ENCODE measurements at regions not wholly inside any gene's neighbourhood (a gene's known extent, or its start where the extent isn't known, plus 50 kb on each side); places are given as distances from the start of the nearest gene placed in this dataset.

DNA sequence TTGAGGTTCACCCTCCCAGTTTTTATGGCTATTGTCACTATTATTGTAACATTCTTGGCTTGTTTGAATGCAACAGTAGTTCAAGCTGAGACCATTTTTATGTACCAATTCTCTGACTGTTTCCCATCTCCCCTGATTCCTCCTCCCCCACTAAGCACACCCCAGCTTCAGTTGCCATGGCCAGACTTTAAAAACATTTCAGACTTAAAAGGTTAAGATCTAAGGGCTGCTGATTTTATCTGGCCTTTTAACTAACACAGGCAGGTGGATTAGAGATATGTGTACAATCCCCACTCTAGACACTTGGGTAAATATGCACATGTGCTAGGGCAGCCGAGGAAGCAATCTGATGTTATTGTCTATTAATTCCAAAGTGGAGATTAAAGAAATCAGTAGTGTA, 386.3 kb upstream of the NR2F2 start:
- Mint-ChIP-seq H3K4me3 (no peak overlapping the region), H3K4me1 (no peaks in the 10 kb centered on the region), H3K27ac (no peak overlapping the region), H3K9me3 (no peaks in the 10 kb centered on the region), H3K36me3 (no peaks in the 10 kb centered on the region), H3K27me3 (peaks cover 6% of the 10 kb centered on the region)
- DNase-seq: no peak

DNA sequence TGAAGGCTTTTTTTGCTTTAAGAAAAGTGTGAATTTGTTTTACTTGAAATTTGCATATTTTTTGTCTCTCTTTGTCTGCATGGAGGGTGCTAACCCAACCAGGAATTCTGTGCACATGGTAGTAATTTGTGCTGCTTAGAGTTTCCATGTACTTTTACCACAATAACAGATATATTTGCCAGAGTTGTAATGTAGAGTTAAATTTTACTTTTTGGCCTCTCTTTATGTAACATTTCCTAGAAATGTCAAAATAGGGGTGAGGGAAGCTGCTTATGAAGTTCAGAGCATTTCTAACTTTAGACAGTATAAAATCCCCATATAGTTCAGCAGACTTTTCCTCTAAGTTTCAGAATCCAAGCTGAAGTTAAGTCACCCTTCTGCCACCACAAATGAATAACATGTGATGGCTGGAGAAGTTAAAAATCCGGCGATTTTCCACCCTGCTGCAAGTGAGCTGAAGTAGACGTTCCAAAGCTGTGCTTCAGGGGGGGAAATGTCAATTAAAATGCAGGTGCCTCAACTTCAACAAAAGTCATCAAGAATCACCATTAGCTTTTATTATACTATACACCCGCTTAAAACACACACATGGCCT, 385.7 kb upstream of the NR2F2 start:
- no peaks in the 10 kb centered on the region for H3K9me3 Mint-ChIP-seq
- no peak for DNase-seq
- H3K4me3 Mint-ChIP-seq: no peak overlapping the region
- no peaks in the 10 kb centered on the region for H3K4me1 Mint-ChIP-seq
- no peak overlapping the region for H3K27ac Mint-ChIP-seq
- peaks cover 6% of the 10 kb centered on the region for H3K27me3 Mint-ChIP-seq
- H3K36me3 Mint-ChIP-seq: no peaks in the 10 kb centered on the region

- Mint-ChIP-seq H3K27ac (no peak overlapping the region), H3K36me3 (no peaks in the 10 kb centered on the region), H3K27me3 (peaks cover 6% of the 10 kb centered on the region), H3K9me3 (no peaks in the 10 kb centered on the region), H3K4me3 (no peak overlapping the region), H3K4me1 (no peaks in the 10 kb centered on the region)
- DNase-seq: no peak
These were observed 384.3 kb upstream of the NR2F2 start for GRCh38 chr15:95946241-95946640.

- no peaks in the 10 kb centered on the region for H3K9me3 Mint-ChIP-seq
- H3K4me3 Mint-ChIP-seq: no peak overlapping the region
- no peaks in the 10 kb centered on the region for H3K36me3 Mint-ChIP-seq
- peaks cover 6% of the 10 kb centered on the region for H3K27me3 Mint-ChIP-seq
- no peak for DNase-seq
- H3K27ac Mint-ChIP-seq: no peak overlapping the region
- H3K4me1 Mint-ChIP-seq: no peaks in the 10 kb centered on the region
These were observed 383.6 kb upstream of the NR2F2 start for GRCh38 chr15:95946926-95947325.

DNA sequence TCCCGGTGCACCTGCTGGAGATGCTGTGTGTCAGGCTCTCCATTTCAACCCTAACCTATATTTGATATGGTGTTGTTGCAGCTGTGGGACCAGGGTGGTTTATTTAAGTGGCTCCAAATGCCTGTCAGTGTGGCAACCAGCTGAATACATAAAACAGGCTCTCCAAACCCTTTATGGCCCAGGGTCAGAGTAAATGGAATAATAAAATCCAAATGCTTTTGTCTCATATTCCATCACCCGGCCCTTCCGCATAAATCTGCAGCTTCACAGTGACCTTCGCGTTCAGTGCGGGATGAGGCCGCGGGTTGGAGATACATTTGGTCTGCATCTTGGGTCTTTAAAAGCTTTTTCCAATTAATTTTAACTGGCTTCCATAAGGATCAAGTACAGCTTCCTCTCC, 382.1 kb upstream of the NR2F2 start:
- DNase-seq: no peak
- H3K27ac Mint-ChIP-seq: no peak overlapping the region
- H3K4me1 Mint-ChIP-seq: no peaks in the 10 kb centered on the region
- no peak overlapping the region for H3K4me3 Mint-ChIP-seq
- no peaks in the 10 kb centered on the region for H3K36me3 Mint-ChIP-seq
- peaks cover 6% of the 10 kb centered on the region for H3K27me3 Mint-ChIP-seq
- H3K9me3 Mint-ChIP-seq: no peaks in the 10 kb centered on the region

DNA sequence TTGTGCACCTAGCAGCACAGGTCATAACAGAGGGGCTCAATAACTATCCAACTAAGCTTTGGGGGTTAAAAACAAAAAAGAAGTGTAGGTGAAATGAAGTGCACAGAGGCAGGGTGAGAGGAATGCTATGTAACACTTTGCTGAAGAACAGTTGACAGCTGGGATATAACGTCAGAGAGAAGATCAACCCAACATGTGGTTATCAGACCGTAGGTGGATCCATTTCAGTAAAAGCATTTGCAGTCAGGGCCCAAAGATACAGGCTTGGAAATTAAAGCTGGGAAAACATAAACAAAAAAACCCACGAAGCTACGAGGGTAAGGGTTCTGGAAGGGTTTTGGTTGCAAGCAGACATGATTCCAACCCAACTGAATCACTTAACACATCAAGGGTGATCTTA, 377.5 kb upstream of the NR2F2 start:
- H3K4me3 Mint-ChIP-seq: no peak overlapping the region
- no peak for DNase-seq
- H3K27ac Mint-ChIP-seq: no peak overlapping the region
- no peaks in the 10 kb centered on the region for H3K27me3 Mint-ChIP-seq
- no peaks in the 10 kb centered on the region for H3K4me1 Mint-ChIP-seq
- H3K36me3 Mint-ChIP-seq: no peaks in the 10 kb centered on the region
- H3K9me3 Mint-ChIP-seq: peaks cover 4% of the 10 kb centered on the region

- Mint-ChIP-seq H3K4me3 (no peak overlapping the region), H3K27ac (no peak overlapping the region), H3K4me1 (no peaks in the 10 kb centered on the region), H3K27me3 (no peaks in the 10 kb centered on the region), H3K36me3 (no peaks in the 10 kb centered on the region), H3K9me3 (peaks cover 14% of the 10 kb centered on the region)
- no peak for DNase-seq
These were observed 372.6 kb upstream of the NR2F2 start for GRCh38 chr15:95957861-95958260.

GRCh38 chr15:95958382-95958781, 372.1 kb upstream of the NR2F2 start:
- H3K27ac Mint-ChIP-seq: no peak overlapping the region
- H3K4me1 Mint-ChIP-seq: no peaks in the 10 kb centered on the region
- no peaks in the 10 kb centered on the region for H3K36me3 Mint-ChIP-seq
- H3K9me3 Mint-ChIP-seq: peaks cover 14% of the 10 kb centered on the region
- no peak for DNase-seq
- no peak overlapping the region for H3K4me3 Mint-ChIP-seq
- H3K27me3 Mint-ChIP-seq: no peaks in the 10 kb centered on the region

DNA sequence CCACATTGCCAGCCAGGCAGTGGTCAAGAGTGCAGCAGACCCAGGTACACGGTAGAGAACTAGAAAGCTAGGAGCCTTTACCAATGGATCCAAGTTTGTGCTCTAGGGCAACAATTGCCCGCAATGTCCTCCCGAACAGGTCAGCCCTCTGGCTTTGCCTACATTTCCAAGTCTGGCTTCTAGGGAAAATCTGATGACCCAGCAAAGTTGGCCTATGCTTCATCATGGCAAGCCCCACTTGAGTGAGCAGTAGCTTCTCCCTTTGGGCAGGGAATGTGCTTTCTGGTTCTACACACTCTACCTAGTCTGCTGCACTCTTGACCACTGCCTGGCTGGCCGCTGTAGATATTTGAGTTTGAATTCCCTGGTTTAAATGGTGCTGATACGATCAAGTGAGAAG, 361.6 kb upstream of the NR2F2 start:
- no peaks in the 10 kb centered on the region for H3K9me3 Mint-ChIP-seq
- H3K36me3 Mint-ChIP-seq: no peaks in the 10 kb centered on the region
- H3K27ac Mint-ChIP-seq: no peak overlapping the region
- peaks cover 5% of the 10 kb centered on the region for H3K27me3 Mint-ChIP-seq
- no peak overlapping the region for H3K4me3 Mint-ChIP-seq
- H3K4me1 Mint-ChIP-seq: no peaks in the 10 kb centered on the region
- DNase-seq: no peak

- no peaks in the 10 kb centered on the region for H3K36me3 Mint-ChIP-seq
- H3K27me3 Mint-ChIP-seq: peaks cover 5% of the 10 kb centered on the region
- H3K9me3 Mint-ChIP-seq: no peaks in the 10 kb centered on the region
- no peak overlapping the region for H3K27ac Mint-ChIP-seq
- no peak for DNase-seq
- no peaks in the 10 kb centered on the region for H3K4me1 Mint-ChIP-seq
- H3K4me3 Mint-ChIP-seq: no peak overlapping the region
These were observed 360.2 kb upstream of the NR2F2 start for GRCh38 chr15:95970326-95970725.

- H3K9me3 Mint-ChIP-seq: no peaks in the 10 kb centered on the region
- no peak overlapping the region for H3K4me3 Mint-ChIP-seq
- DNase-seq: no peak
- no peaks in the 10 kb centered on the region for H3K4me1 Mint-ChIP-seq
- no peaks in the 10 kb centered on the region for H3K36me3 Mint-ChIP-seq
- H3K27ac Mint-ChIP-seq: no peak overlapping the region
- peaks cover 5% of the 10 kb centered on the region for H3K27me3 Mint-ChIP-seq
These were observed 358.4 kb upstream of the NR2F2 start for GRCh38 chr15:95972041-95972553.

- Mint-ChIP-seq H3K4me3 (no peak overlapping the region), H3K27ac (no peak overlapping the region), H3K4me1 (no peaks in the 10 kb centered on the region), H3K27me3 (peaks cover 5% of the 10 kb centered on the region), H3K36me3 (no peaks in the 10 kb centered on the region), H3K9me3 (no peaks in the 10 kb centered on the region)
- DNase-seq: no peak
These were observed 357.7 kb upstream of the NR2F2 start for GRCh38 chr15:95972812-95973211.

DNA sequence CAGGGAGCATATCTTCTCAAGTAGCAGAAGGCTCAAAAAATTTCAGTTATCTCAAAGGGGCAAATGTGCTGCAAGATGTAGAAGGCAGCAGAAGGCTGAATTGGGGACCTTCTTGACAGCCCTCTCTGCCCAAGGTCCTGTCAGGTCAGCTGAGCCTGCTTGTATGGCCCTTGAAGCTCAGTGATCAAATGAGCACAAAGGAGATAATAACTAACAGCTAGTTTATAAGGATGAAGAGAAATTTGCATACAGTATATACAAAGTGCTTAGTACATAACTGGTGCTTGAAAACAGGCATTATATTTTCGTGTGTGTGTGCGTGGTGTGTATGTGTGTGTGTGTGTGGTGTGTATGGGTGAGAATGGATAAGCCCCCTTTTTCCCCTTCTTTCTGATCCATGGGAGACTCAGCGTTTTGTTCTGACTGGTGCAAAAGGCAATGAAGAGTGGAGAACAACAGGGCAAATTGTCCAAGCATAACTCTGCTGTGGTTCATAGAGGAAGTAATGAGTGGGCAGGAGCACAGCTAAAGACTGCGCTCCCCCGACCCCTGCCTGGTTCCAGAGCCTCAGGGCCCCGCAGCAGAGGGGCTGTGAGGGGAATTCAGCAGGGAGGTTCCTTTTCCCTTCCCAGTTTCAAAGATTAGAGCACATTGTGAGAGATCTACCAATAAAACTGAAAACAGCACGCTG, 356.8 kb upstream of the NR2F2 start:
- Mint-ChIP-seq H3K4me3 (no peak overlapping the region), H3K36me3 (no peaks in the 10 kb centered on the region), H3K27me3 (peaks cover 5% of the 10 kb centered on the region), H3K4me1 (no peaks in the 10 kb centered on the region), H3K27ac (no peak overlapping the region), H3K9me3 (no peaks in the 10 kb centered on the region)
- DNase-seq: no peak

- no peak overlapping the region for H3K4me3 Mint-ChIP-seq
- no peaks in the 10 kb centered on the region for H3K4me1 Mint-ChIP-seq
- H3K27me3 Mint-ChIP-seq: no peaks in the 10 kb centered on the region
- no peak overlapping the region for H3K27ac Mint-ChIP-seq
- H3K9me3 Mint-ChIP-seq: no peaks in the 10 kb centered on the region
- DNase-seq: no peak
- H3K36me3 Mint-ChIP-seq: no peaks in the 10 kb centered on the region
These were observed 355.3 kb upstream of the NR2F2 start for GRCh38 chr15:95975212-95975611.

DNA sequence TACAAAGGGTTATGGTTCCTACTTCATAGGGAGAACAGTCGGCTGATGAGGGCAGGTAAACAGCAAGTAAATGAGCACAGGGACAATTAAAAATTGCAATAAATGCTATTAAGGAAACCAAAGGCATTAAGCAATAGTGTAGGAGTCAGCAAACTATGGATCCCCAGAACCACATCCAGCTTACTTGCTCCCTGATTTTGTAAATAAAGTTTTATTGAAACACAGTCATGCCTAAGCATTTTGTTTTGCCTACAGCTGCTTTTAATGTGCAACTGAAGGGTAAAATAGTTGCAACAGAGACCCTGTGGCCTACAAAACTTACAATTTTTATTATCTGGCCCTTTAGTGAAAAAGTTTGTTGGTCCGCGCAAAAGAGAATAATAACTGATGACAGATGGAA, 351.2 kb upstream of the NR2F2 start:
- no peak overlapping the region for H3K4me3 Mint-ChIP-seq
- peaks cover 6% of the 10 kb centered on the region for H3K27me3 Mint-ChIP-seq
- H3K27ac Mint-ChIP-seq: no peak overlapping the region

GRCh38 chr15:95981209-95981608, 349.3 kb upstream of the NR2F2 start:
- H3K9me3 Mint-ChIP-seq: no peaks in the 10 kb centered on the region
- H3K4me3 Mint-ChIP-seq: no peak overlapping the region
- H3K27me3 Mint-ChIP-seq: peaks cover 6% of the 10 kb centered on the region
- no peak overlapping the region for H3K27ac Mint-ChIP-seq
- no peak for DNase-seq
- H3K36me3 Mint-ChIP-seq: no peaks in the 10 kb centered on the region
- no peaks in the 10 kb centered on the region for H3K4me1 Mint-ChIP-seq

More for the DNA sequence above, 351.2 kb upstream of the NR2F2 start:
- no peak for DNase-seq
- H3K9me3 Mint-ChIP-seq: no peaks in the 10 kb centered on the region
- H3K36me3 Mint-ChIP-seq: no peaks in the 10 kb centered on the region
- H3K4me1 Mint-ChIP-seq: no peaks in the 10 kb centered on the region
